Neuronal stem cell (in vitro differentiated cells): ENCODE measurements at regions not wholly inside any gene's neighbourhood (a gene's known extent, or its start where the extent isn't known, plus 50 kb on each side); places are given as distances from the start of the nearest gene placed in this dataset.
"Not testable (repeated sequence)": the region's sequence is repeated elsewhere in the genome, so short reads cannot be mapped to it uniquely, and the experiment has no call there.

ENCODE experiments used
- DNase-seq: peaks from one replicate; pipeline ENCODE4 v3.0.0-alpha.2; 2013; ENCODE audit warnings: low spot score
- H2AFZ ChIP-seq: one replicate; pipeline ENCODE4 v1.6.1; 2013; ENCODE audit warnings: mild to moderate bottlenecking, low read length, inconsistent platforms
- H2AK5ac ChIP-seq: 2 replicates; pipeline ENCODE4 v1.6.1; 2013; ENCODE audit warnings: low read depth, mild to moderate bottlenecking, inconsistent platforms, low read length, moderate library complexity, mixed read lengths
- H2BK120ac ChIP-seq: 2 replicates; pipeline ENCODE4 v1.6.1; 2013; ENCODE audit warnings: low read depth, mild to moderate bottlenecking, inconsistent platforms, low read length, moderate library complexity, mixed read lengths
- H2BK12ac ChIP-seq: one replicate; pipeline ENCODE4 v1.6.1; 2013; ENCODE audit warnings: low read length, inconsistent platforms
- H2BK15ac ChIP-seq: 2 replicates; pipeline ENCODE4 v1.6.1; 2013; ENCODE audit warnings: mild to moderate bottlenecking, low read length, inconsistent platforms, mixed read lengths
- H2BK5ac ChIP-seq: one replicate; pipeline ENCODE4 v1.6.1; 2013; ENCODE audit warnings: inconsistent platforms, mild to moderate bottlenecking, low read length, moderate library complexity
- H3K14ac ChIP-seq: one replicate; pipeline ENCODE4 v1.6.1; 2013; ENCODE audit warnings: low read length, inconsistent platforms
- H3K18ac ChIP-seq: 2 replicates; pipeline ENCODE4 v1.6.1; 2013; ENCODE audit warnings: low read length, inconsistent platforms
- H3K23ac ChIP-seq: 2 replicates; pipeline ENCODE4 v1.6.1; 2013; ENCODE audit warnings: low read depth, mild to moderate bottlenecking, mixed read lengths, low read length, inconsistent platforms; ENCODE audit not compliant: poor library complexity
- H3K27ac ChIP-seq: replicated peaks from 3 replicates; pipeline ENCODE4 v1.5.1; 2013; ENCODE audit warnings: low read length, inconsistent platforms
- H3K27me3 ChIP-seq, 3 experiments: 2 replicates each; pipeline ENCODE4 v1.6.1; 2013; ENCODE audit warnings: low read length in 3 of 3, mild to moderate bottlenecking in 2 of 3, inconsistent platforms in 1 of 3, low read depth in 1 of 3, mixed read lengths in 1 of 3, moderate library complexity in 1 of 3; ENCODE audit not compliant: control insufficient read depth in 3 of 3, insufficient read depth in 3 of 3
- H3K36me3 ChIP-seq, 2 donors: replicated peaks in 1 of 2; 2 replicates each; pipeline ENCODE4 v1.6.1; 2013; ENCODE audit warnings: low read length in 2 of 2; ENCODE audit not compliant: control insufficient read depth in 2 of 2, insufficient read depth in 2 of 2
- H3K4ac ChIP-seq: 2 replicates; pipeline ENCODE4 v1.6.1; 2013; ENCODE audit warnings: inconsistent platforms, mild to moderate bottlenecking, low read length, moderate library complexity
- H3K4me1 ChIP-seq, 2 donors: 1 replicate in 1 of 2; 2 replicates in 1 of 2; pipeline ENCODE4 v1.6.1; 2013; ENCODE audit warnings: low read length in 2 of 2, low read depth in 1 of 2; ENCODE audit not compliant: control insufficient read depth in 2 of 2, insufficient read depth in 1 of 2
- H3K4me2 ChIP-seq: one replicate; pipeline ENCODE4 v1.6.1; 2013; ENCODE audit warnings: mild to moderate bottlenecking, low read length, inconsistent platforms; ENCODE audit not compliant: insufficient read depth, poor library complexity, severe bottlenecking
- H3K4me3 ChIP-seq, 2 donors: 2 replicates each; pipeline ENCODE4 v1.5.1; 2013; ENCODE audit warnings: low read length in 2 of 2, mild to moderate bottlenecking in 2 of 2, inconsistent platforms in 1 of 2, moderate library complexity in 1 of 2
- H3K79me1 ChIP-seq: one replicate; pipeline ENCODE4 v1.6.1; 2013; ENCODE audit warnings: low read depth, mild to moderate bottlenecking, inconsistent platforms, low read length, moderate library complexity
- H3K9ac ChIP-seq: one replicate; pipeline ENCODE4 v1.6.1; 2013; ENCODE audit warnings: mild to moderate bottlenecking, low read depth, low read length, inconsistent platforms; ENCODE audit not compliant: poor library complexity
- H3K9me3 ChIP-seq, 2 donors: replicated peaks in 1 of 2; 2 replicates each; pipeline versions ENCODE3 to v1.6.1; 2013; ENCODE audit warnings: low read length in 2 of 2, mild to moderate bottlenecking in 2 of 2, inconsistent platforms in 1 of 2, low read depth in 1 of 2, mixed read lengths in 1 of 2, moderate library complexity in 1 of 2; ENCODE audit not compliant: control insufficient read depth in 2 of 2, insufficient read depth in 1 of 2
- H4K8ac ChIP-seq: one replicate; pipeline ENCODE4 v1.6.1; 2013; ENCODE audit warnings: low read depth, mild to moderate bottlenecking, inconsistent platforms, low read length, moderate library complexity
- H4K91ac ChIP-seq: one replicate; pipeline ENCODE4 v1.6.1; 2013; ENCODE audit warnings: low read length, low read depth, mild to moderate bottlenecking, inconsistent platforms; ENCODE audit not compliant: poor library complexity
- WGBS, 2 donors: extraction: QIAGEN DNeasy Blood & Tissue Kit; methylation state at CpG; one replicate each; pipeline ENCODE4 v1.1.7; 2013; ENCODE audit warnings: missing lambda C conversion rate in 2 of 2, mixed read lengths in 1 of 2; ENCODE audit not compliant: insufficient read length in 2 of 2, insufficient replicate concordance in 1 of 2; ENCODE audit errors: extremely low coverage in 2 of 2; 5-methylcytosine and 5-hydroxymethylcytosine counted together

- H3K27me3 ChIP-seq, H2BK5ac ChIP-seq, H3K14ac ChIP-seq, H3K9me3 ChIP-seq, H2BK120ac ChIP-seq, H4K91ac ChIP-seq, H2AK5ac ChIP-seq, H3K4me2 ChIP-seq, H2BK12ac ChIP-seq, H3K4ac ChIP-seq, H3K23ac ChIP-seq, H3K27ac ChIP-seq, H3K4me1 ChIP-seq, H2BK15ac ChIP-seq, H3K36me3 ChIP-seq, H2AFZ ChIP-seq, H4K8ac ChIP-seq, H3K18ac ChIP-seq, DNase-seq, H3K79me1 ChIP-seq, H3K9ac ChIP-seq: not testable (repeated sequence)
- H3K4me3 ChIP-seq = peak overlapping the region in 1 of 2 donors; percentile 32
- WGBS, 2 donors = no CpG with 5 or more reads among the region's 38 CpGs
Measured at GRCh38 chr16:29074554-29075402, 89.9 kb downstream of the LAT start.

GRCh38 chr16:29062235-29062634 lies 77.4 kb downstream of the LAT start:
- not testable (repeated sequence) for H3K36me3 ChIP-seq, H3K18ac ChIP-seq, H3K4me1 ChIP-seq, H4K91ac ChIP-seq, H3K4me3 ChIP-seq, H2BK120ac ChIP-seq, H2BK15ac ChIP-seq, H3K14ac ChIP-seq, H3K79me1 ChIP-seq, H3K23ac ChIP-seq, H3K27me3 ChIP-seq, H3K9ac ChIP-seq, H2BK12ac ChIP-seq, H3K9me3 ChIP-seq, DNase-seq, H2BK5ac ChIP-seq, H2AK5ac ChIP-seq, H2AFZ ChIP-seq, H3K4me2 ChIP-seq, H3K27ac ChIP-seq, H3K4ac ChIP-seq, H4K8ac ChIP-seq
- WGBS, 2 donors = no CpG with 5 or more reads among the region's 4 CpGs

GRCh38 chr16:29061467-29061921 lies 76.6 kb downstream of the LAT start:
- not testable (repeated sequence) for H3K4me2 ChIP-seq, H3K79me1 ChIP-seq, H3K4ac ChIP-seq, H2AFZ ChIP-seq, H4K8ac ChIP-seq, H3K4me1 ChIP-seq, H3K36me3 ChIP-seq, H2AK5ac ChIP-seq, H2BK15ac ChIP-seq, H2BK5ac ChIP-seq, H2BK12ac ChIP-seq, H3K9ac ChIP-seq, H4K91ac ChIP-seq, H3K18ac ChIP-seq, H3K23ac ChIP-seq, DNase-seq, H2BK120ac ChIP-seq, H3K14ac ChIP-seq, H3K27ac ChIP-seq, H3K27me3 ChIP-seq, H3K4me3 ChIP-seq, H3K9me3 ChIP-seq
- no CpG with 5 or more reads among the region's 7 CpGs for WGBS, 2 donors

GRCh38 chr16:29060022-29060810 lies 75.4 kb downstream of the LAT start:
- not testable (repeated sequence) for H2BK15ac ChIP-seq, H3K9me3 ChIP-seq, H3K4ac ChIP-seq, H3K27ac ChIP-seq, H3K9ac ChIP-seq, H3K18ac ChIP-seq, H3K4me1 ChIP-seq, H3K4me2 ChIP-seq, H2BK120ac ChIP-seq, DNase-seq, H3K4me3 ChIP-seq, H3K27me3 ChIP-seq, H2AK5ac ChIP-seq, H3K23ac ChIP-seq, H2BK12ac ChIP-seq, H3K36me3 ChIP-seq, H3K14ac ChIP-seq, H2BK5ac ChIP-seq, H3K79me1 ChIP-seq, H2AFZ ChIP-seq, H4K91ac ChIP-seq, H4K8ac ChIP-seq
- no CpG with 5 or more reads among the region's 53 CpGs for WGBS, 2 donors
